ENCODE measurements at regions not wholly inside any gene's neighbourhood (a gene's known extent, or its start where the extent isn't known, plus 50 kb on each side); places are given as distances from the start of the nearest gene placed in this dataset.

GRCh38 chr2:194020155-194020554 lies 1636.9 kb upstream of the SLC39A10 start:
- Mint-ChIP-seq H3K36me3 (no peaks in the 10 kb centered on the region), H3K4me1 (no peaks in the 10 kb centered on the region), H3K27ac (no peak overlapping the region), H3K4me3 (no peak overlapping the region), H3K27me3 (ENCODE audit: low read depth in 3 of 3) (no peaks in the 10 kb centered on the region), H3K9me3 (peaks cover 2 to 17% (median 11%) of the 10 kb centered on the region in 7 donors)
- Histone ChIP-seq H3K27ac (ENCODE audit: low read depth in 1 of 2, low read length in 2 of 2) (no peak overlapping the region), H3K4me3 (replicated peaks in 1 of 3; ENCODE audit: low read depth in 2 of 3, low read length in 3 of 3) (no peak overlapping the region), H3K9ac (ENCODE audit: insufficient read depth, low read length, poor library complexity, severe bottlenecking) (no peak overlapping the region), H2AFZ (ENCODE audit: insufficient read depth, low read depth, low read length, poor library complexity, severe bottlenecking) (no peak overlapping the region), H3K27me3 (ENCODE audit: control insufficient read depth in 2 of 2, insufficient read depth in 2 of 2, low read length in 2 of 2) (no peaks in the 10 kb centered on the region), H3K9me3 (replicated peaks in 1 of 2; ENCODE audit: control insufficient read depth in 1 of 2, insufficient read depth in 1 of 2, low read length in 2 of 2) (peaks cover 7 to 21% of the 10 kb centered on the region in 2 donors), H3K4me1 (ENCODE audit: control insufficient read depth in 1 of 2, insufficient read depth in 2 of 2, low read length in 2 of 2) (no peaks in the 10 kb centered on the region), H3K36me3 (replicated peaks in 1 of 2; ENCODE audit: control insufficient read depth in 1 of 2, insufficient read depth in 2 of 2, low read length in 2 of 2) (no peaks in the 10 kb centered on the region), H4K20me1 (ENCODE audit: insufficient read depth, low read length) (no peaks in the 10 kb centered on the region), H3K4me2 (replicated peaks; ENCODE audit: extremely low read depth, low read length, poor library complexity, severe bottlenecking) (no peak overlapping the region), H3K79me2 (ENCODE audit: insufficient read depth, low read length) (no peaks in the 10 kb centered on the region)
- DNase-seq: no peak
- 94% methylated on average over 16 of the region's 21 CpGs for WGBS (ENCODE audit: insufficient coverage)
- intact Hi-C loops (cut with micrococcal nuclease): no loop called here
- TF ChIP-seq CTCF (IDR thresholded peaks at IDR 0.05): no peak

DNA sequence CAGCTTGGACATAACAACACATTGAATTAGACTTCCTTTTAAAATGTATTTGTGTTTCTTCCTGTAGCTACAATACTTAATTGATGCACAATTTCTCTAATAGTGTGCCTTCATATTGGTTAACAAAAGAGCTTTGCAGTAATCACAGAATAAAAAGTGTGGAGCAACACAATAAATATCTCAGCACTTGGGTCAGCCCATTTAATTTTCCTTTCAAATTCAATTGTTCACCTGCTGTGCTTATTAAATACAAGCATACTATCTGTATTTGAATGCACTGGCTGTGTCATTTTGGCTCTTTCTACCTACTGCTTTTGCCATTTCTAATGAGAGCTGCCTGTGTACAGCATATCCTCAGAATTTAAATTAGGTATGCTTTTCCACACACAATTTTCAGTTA lies 1641.3 kb upstream of the SLC39A10 start:
- no peak for DNase-seq
- no peaks in the 10 kb centered on the region for H3K4me1 ChIP-seq (ENCODE audit: control insufficient read depth in 1 of 2, insufficient read depth in 2 of 2, low read length in 2 of 2)
- H4K20me1 ChIP-seq (ENCODE audit: insufficient read depth, low read length): no peaks in the 10 kb centered on the region
- Mint-ChIP-seq H3K27ac (no peak overlapping the region), H3K27me3 (ENCODE audit: low read depth in 3 of 3) (no peaks in the 10 kb centered on the region), H3K36me3 (no peaks in the 10 kb centered on the region), H3K9me3 (peaks cover 2 to 14% (median 8%) of the 10 kb centered on the region in 7 donors), H3K4me3 (no peak overlapping the region), H3K4me1 (no peaks in the 10 kb centered on the region)
- H3K4me3 ChIP-seq (replicated peaks in 1 of 3; ENCODE audit: low read depth in 2 of 3, low read length in 3 of 3): no peak overlapping the region
- H3K9me3 ChIP-seq (replicated peaks in 1 of 2; ENCODE audit: control insufficient read depth in 1 of 2, insufficient read depth in 1 of 2, low read length in 2 of 2): peaks cover 7 to 12% of the 10 kb centered on the region in 2 donors
- H3K9ac ChIP-seq (ENCODE audit: insufficient read depth, low read length, poor library complexity, severe bottlenecking): no peak overlapping the region
- H2AFZ ChIP-seq (ENCODE audit: insufficient read depth, low read depth, low read length, poor library complexity, severe bottlenecking): no peak overlapping the region
- H3K27ac ChIP-seq (ENCODE audit: low read depth in 1 of 2, low read length in 2 of 2): no peak overlapping the region
- no peaks in the 10 kb centered on the region for H3K79me2 ChIP-seq (ENCODE audit: insufficient read depth, low read length)
- intact Hi-C loops (cut with micrococcal nuclease): no loop called here
- H3K27me3 ChIP-seq (ENCODE audit: control insufficient read depth in 2 of 2, insufficient read depth in 2 of 2, low read length in 2 of 2): no peaks in the 10 kb centered on the region
- H3K4me2 ChIP-seq (replicated peaks; ENCODE audit: extremely low read depth, low read length, poor library complexity, severe bottlenecking): no peak overlapping the region
- TF ChIP-seq CTCF (IDR thresholded peaks at IDR 0.05): no peak
- H3K36me3 ChIP-seq (replicated peaks in 1 of 2; ENCODE audit: control insufficient read depth in 1 of 2, insufficient read depth in 2 of 2, low read length in 2 of 2): no peaks in the 10 kb centered on the region

All from CD14-positive monocyte (primary cell).